Activated B cell treated with CpG ODN at 0.5 μM for 24 hours (primary cell): ENCODE measurements at regions not wholly inside any gene's neighbourhood (a gene's known extent, or its start where the extent isn't known, plus 50 kb on each side); places are given as distances from the start of the nearest gene placed in this dataset.
"Not testable (repeated sequence)": the region's sequence is repeated elsewhere in the genome, so short reads cannot be mapped to it uniquely, and the experiment has no call there.

Experiments used
- ATAC-seq: fragments of 200-7000 bp; cut with Tn5 transposase; one replicate; pipeline ENCODE4 v1.10.0; 2021; ENCODE audit warnings: low read depth, mild to moderate bottlenecking, moderate library complexity
- CTCF ChIA-PET: fragments of 350-600 bp; sonication (Branson Sonifier 250); formaldehyde crosslinking; loops from one replicate; lab custom pipeline; 2021; ENCODE audit warnings: antibody characterized with exemption; lab: Charles Lee
- POLR2A ChIA-PET: fragments of 350-600 bp; sonication (Branson Sonifier 250); formaldehyde crosslinking; loops from one replicate; lab custom pipeline; 2021; ENCODE audit warnings: antibody characterized with exemption; lab: Charles Lee
- DNase-seq: peaks from one replicate; pipeline ENCODE4 v3.0.0; 2022
- H3K27ac Mint-ChIP-seq: one replicate; pipeline ENCODE4 v1.8.0; 2020; ENCODE audit warnings: mixed read lengths
- H3K27me3 Mint-ChIP-seq: one replicate; pipeline ENCODE4 v1.8.0; 2021; ENCODE audit warnings: mixed read lengths
- H3K36me3 Mint-ChIP-seq: one replicate; pipeline ENCODE4 v1.8.0; 2021; ENCODE audit warnings: low read depth, mixed read lengths
- H3K4me1 Mint-ChIP-seq: one replicate; pipeline ENCODE4 v1.8.0; 2021; ENCODE audit warnings: mixed read lengths
- H3K4me3 Mint-ChIP-seq: one replicate; pipeline ENCODE4 v1.8.0; 2020; ENCODE audit warnings: mild to moderate bottlenecking, mixed read lengths
- H3K9me3 Mint-ChIP-seq: one replicate; pipeline ENCODE4 v1.8.0; 2020; ENCODE audit warnings: mixed read lengths
- CTCF ChIP-seq: fragments of 200-600 bp; IDR thresholded peaks from one replicate; pipeline ENCODE4 v1.8.0; 2022; ENCODE audit warnings: antibody characterized with exemption, mild to moderate bottlenecking
- intact Hi-C: fragments of 100-400 bp; cut with micrococcal nuclease; formaldehyde crosslinking; loops from one replicate; pipeline ENCODE4 v1.15.1; 2024

DNA sequence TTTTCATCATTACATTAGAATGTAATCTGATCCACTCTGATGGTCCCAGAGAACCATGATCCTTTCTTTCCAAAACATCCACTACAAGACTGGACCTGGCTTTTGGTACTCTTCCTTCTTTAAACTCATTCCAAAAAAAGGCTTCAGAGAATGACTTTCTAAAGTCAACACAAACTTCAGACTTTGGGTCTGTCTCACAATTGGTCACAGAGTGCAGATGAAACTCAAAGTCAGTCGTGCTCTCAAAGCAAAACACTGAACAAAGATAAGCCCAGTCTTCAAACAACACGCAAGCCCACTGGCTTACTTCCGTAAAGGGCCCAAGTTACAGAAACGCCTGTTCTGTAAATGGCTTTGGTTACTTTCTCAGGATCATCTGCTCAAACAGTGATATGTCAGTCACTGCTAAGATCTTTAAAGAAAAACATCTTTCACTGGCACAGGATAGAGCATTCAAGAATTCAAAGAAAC, 250.9 kb upstream of the MKLN1 start:
- ChIA-PET POLR2A (interaction anchor here (0.5 kb wide), 1 partner anchor 348 kb away, joined by 3 read pairs; no protein-coding TSS in a partner anchor), CTCF (interaction anchor here (1.3 kb wide), 1 partner anchor 9 kb away, joined by 3 read pairs; no protein-coding TSS in a partner anchor)
- TF ChIP-seq CTCF, result no peak
- peaks cover 50% of the 10 kb centered on the region for H3K4me1 Mint-ChIP-seq
- no peak overlapping the region for H3K27ac Mint-ChIP-seq
- H3K9me3 Mint-ChIP-seq, result no peaks in the 10 kb centered on the region
- DNase-seq, result no peak
- peaks cover 45% of the 10 kb centered on the region for H3K36me3 Mint-ChIP-seq
- intact Hi-C loops, result no loop called here
- no peaks in the 10 kb centered on the region for H3K27me3 Mint-ChIP-seq
- no peak for ATAC-seq
- H3K4me3 Mint-ChIP-seq, result no peak overlapping the region

DNA sequence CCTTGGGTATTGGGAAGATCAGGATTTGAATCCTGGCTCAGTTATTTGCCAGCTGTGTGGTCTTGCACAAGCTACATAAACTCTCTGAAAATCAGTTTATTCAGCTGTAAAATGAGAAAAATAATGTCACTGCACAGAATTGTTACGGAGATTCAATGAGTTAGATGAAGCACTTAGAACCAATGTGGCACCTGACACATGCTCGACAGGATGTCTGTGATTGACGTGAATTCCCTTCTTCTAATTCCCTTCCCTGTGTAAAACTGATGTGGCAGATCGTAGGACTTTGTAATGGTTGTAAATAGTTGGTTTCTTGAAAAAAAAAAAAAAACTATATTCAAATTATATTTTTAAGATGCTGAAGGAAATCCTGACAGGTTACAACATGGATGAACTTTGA, 249.9 kb upstream of the MKLN1 start:
- Mint-ChIP-seq H3K27ac (no peak overlapping the region), H3K27me3 (no peaks in the 10 kb centered on the region), H3K9me3 (no peaks in the 10 kb centered on the region), H3K4me3 (no peak overlapping the region), H3K36me3 (peaks cover 49% of the 10 kb centered on the region), H3K4me1 (peaks cover 51% of the 10 kb centered on the region)
- intact Hi-C loops, result no loop called here
- DNase-seq (no peak), ATAC-seq (no peak)
- POLR2A ChIA-PET, result no interaction called here
- no peak for TF ChIP-seq CTCF
- CTCF ChIA-PET, result no interaction called here

DNA sequence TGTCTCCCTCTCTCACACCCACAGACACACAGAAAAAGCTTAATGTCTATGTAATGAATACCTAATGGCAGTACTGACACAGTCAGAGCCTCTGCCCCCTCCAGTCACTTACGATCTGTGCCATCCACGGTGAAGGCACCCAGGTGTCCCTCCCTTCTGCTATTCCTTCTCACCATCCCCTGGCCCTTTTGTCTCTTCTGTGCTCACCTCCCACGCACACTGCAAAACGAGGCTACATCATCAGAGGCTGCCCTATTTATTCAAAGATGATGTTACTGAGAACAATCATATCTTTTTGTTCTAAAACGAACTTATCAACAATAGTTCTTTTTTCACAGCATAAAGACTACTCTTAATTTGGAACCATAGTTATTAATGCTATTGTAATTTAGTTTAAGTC, 246.9 kb upstream of the MKLN1 start:
- Mint-ChIP-seq H3K27ac (no peak overlapping the region), H3K27me3 (no peaks in the 10 kb centered on the region), H3K36me3 (peaks cover 39% of the 10 kb centered on the region), H3K4me1 (peaks cover 51% of the 10 kb centered on the region), H3K4me3 (no peak overlapping the region), H3K9me3 (no peaks in the 10 kb centered on the region)
- no peak for DNase-seq
- ChIA-PET POLR2A (interaction anchor here (0.5 kb wide), 1 partner anchor 11 kb away, joined by 3 read pairs; no protein-coding TSS in a partner anchor), CTCF (no interaction called here)
- no peak for TF ChIP-seq CTCF
- intact Hi-C loops, result no loop called here
- ATAC-seq, result no peak

GRCh38 chr7:131081308-131081707, 246.4 kb upstream of the MKLN1 start:
- CTCF ChIA-PET, result no interaction called here
- peaks cover 35% of the 10 kb centered on the region for H3K36me3 Mint-ChIP-seq
- no peak overlapping the region for H3K4me3 Mint-ChIP-seq
- H3K9me3 Mint-ChIP-seq, result no peaks in the 10 kb centered on the region
- H3K27ac Mint-ChIP-seq, result no peak overlapping the region
- H3K4me1 Mint-ChIP-seq, result peaks cover 47% of the 10 kb centered on the region
- ATAC-seq (no peak), DNase-seq (no peak)
- H3K27me3 Mint-ChIP-seq, result no peaks in the 10 kb centered on the region
- intact Hi-C loops, result no loop called here
- no peak for TF ChIP-seq CTCF
- POLR2A ChIA-PET, result no interaction called here

DNA sequence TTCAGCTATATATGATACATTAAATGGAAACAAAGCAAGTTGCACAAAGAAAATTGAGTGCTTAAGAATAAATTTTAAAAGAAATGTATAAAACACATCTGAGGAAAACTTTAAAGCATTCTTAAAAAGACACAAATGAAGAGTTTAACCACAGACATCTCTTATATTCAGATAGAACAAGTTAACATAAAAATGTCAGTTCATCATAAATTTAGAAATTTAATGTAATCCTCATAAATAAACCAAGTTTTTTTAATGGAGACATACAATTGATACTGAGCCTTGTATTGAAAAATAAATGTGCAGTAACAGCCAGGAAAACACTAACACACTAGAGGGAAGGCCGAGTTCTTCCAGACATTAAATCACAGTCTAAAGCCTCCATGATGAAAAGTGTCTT, 243.9 kb upstream of the MKLN1 start:
- peaks cover 33% of the 10 kb centered on the region for H3K36me3 Mint-ChIP-seq
- ChIA-PET POLR2A (no interaction called here), CTCF (no interaction called here)
- intact Hi-C loops, result no loop called here
- no peaks in the 10 kb centered on the region for H3K9me3 Mint-ChIP-seq
- no peak for DNase-seq
- no peak overlapping the region for H3K4me3 Mint-ChIP-seq
- no peak for ATAC-seq
- H3K27me3 Mint-ChIP-seq, result no peaks in the 10 kb centered on the region
- H3K27ac Mint-ChIP-seq, result peak overlapping the region; percentile 59
- H3K4me1 Mint-ChIP-seq, result peaks cover 51% of the 10 kb centered on the region
- no peak for TF ChIP-seq CTCF

DNA sequence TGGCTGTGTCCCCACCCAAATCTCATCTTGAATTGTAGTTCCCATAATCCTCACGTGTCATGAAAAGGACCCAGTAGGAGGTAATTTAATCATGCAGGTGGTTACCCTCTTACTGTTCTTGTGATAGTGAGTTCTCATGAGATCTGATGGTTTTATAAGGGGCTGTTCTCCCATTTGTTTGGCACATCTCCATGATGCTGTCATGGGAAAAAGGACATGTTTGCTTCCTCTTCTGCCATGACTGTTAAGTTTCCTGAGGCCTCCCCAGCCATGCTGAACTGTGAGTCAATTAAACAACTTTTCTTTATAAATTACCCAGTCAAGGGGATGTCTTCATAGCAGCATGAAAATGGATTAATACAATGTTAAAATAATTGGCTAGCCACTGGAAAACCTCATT, 243.3 kb upstream of the MKLN1 start:
- ATAC-seq, H3K4me3 Mint-ChIP-seq, intact Hi-C loops, H3K9me3 Mint-ChIP-seq, CTCF ChIA-PET, POLR2A ChIA-PET, DNase-seq, H3K27me3 Mint-ChIP-seq: not testable (repeated sequence)
- Mint-ChIP-seq H3K27ac (peak overlapping the region; percentile 2), H3K4me1 (peaks cover 54% of the 10 kb centered on the region), H3K36me3 (peaks cover 34% of the 10 kb centered on the region)
